Fibroblast of the aortic adventitia (primary cell): ENCODE measurements at regions not wholly inside any gene's neighbourhood (a gene's known extent, or its start where the extent isn't known, plus 50 kb on each side); places are given as distances from the start of the nearest gene placed in this dataset.

Experiments used
- DNase-seq: peaks from one replicate; pipeline ENCODE4 v3.0.0-alpha.2; 2010; ENCODE audit warnings: low read depth
- H3K4me3 ChIP-seq: 2 replicates; pipeline ENCODE4 v1.5.1; 2011; ENCODE audit warnings: low read depth, mild to moderate bottlenecking, control low read depth, low read length, moderate library complexity
- CTCF ChIP-seq: IDR thresholded peaks from 2 replicates; pipeline ENCODE4 v1.5.1; 2011; ENCODE audit warnings: mild to moderate bottlenecking, low read length, control low read depth, inconsistent platforms; ENCODE audit not compliant: insufficient read depth

DNA sequence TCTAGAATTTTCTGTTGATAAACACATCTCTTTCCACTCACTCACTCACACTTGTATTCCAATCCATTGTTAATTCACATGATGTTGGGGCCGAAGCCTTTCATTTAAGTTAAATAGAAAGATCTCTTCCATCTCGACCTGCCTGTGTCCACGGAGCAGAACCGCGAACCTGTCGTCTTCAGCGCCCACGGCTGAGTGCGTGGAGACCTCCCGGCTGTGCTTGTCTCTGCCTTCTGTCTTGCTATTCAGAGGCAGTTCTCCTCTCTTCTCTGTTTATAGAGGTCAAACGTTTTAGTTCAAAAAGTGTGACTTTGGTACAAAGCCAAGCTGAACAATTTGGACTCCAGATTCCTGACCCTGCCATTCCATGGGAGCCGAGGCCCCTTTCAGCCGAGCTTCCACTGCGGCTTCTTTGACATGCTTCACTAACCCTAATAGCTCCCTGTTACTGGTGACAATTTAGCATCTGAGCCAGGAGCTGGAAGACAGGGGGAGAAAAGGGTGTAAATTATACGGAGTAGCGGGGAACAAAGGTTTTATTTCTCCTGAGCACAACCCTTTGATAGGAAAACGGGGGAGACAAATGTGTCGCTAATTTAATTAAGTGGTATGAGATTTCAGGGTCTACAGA, 314.4 kb upstream of the IRX4 start:
- H3K4me3 ChIP-seq = no peak overlapping the region
- TF ChIP-seq CTCF = no peak
- DNase-seq = no peak

DNA sequence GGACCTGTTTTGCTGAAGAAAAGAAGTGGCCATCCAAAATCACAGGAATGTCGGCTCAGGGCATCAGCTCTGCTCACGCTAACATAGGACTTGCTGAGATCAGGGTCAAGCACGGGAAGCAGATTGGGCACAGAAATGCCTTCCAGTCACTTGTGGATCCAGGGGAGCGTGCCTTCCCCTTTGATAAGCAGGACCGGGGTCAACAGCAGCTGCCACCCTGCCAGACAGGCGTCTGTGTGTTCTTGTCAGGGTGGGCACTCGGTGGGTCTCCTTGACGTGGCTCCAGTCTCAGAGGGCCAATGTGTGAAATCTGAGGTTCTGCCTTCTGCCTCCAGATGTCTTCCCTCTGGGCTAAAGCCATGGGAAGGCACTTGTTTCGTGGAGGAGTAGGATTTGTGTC, 313.7 kb upstream of the IRX4 start:
- no peak for DNase-seq
- no peak for TF ChIP-seq CTCF
- H3K4me3 ChIP-seq = no peak overlapping the region

DNA sequence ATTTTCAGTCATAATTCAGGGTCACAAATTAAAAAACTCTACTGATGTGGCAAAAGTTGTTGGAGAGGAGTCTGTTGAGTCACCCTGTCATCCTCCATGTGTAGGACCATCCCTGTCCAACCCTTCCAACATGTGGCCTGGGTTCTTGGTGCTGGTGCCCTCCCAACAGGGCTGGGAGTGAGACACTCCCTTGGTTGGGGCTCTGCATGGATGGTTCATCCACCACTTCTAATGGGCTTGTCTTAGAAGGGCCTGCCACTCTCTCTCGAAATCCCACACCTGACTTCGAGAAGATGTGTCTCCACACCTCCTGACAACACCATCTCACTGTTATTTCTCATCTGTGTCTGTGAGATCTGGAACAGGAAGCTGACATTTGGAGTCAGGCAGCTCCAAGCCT, 312.2 kb upstream of the IRX4 start:
- DNase-seq = no peak
- no peak for TF ChIP-seq CTCF
- no peak overlapping the region for H3K4me3 ChIP-seq

DNA sequence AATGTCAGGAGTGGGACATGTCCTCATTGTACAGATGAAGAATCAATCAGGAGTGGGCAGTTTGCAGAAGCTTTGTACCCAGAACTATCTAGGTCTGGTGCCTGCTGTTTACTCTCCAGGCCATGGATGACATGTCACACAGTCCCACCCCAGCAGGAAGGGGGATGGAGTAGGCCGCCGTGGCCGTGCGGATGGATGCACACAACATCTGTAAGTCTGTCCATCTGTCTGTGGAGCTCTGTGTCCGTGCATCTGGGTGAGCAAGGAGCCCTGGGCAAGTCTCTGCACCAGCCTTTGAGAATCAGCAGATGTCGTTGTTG, 311.5 kb upstream of the IRX4 start:
- no peak overlapping the region for H3K4me3 ChIP-seq
- DNase-seq = no peak
- no peak for TF ChIP-seq CTCF

DNA sequence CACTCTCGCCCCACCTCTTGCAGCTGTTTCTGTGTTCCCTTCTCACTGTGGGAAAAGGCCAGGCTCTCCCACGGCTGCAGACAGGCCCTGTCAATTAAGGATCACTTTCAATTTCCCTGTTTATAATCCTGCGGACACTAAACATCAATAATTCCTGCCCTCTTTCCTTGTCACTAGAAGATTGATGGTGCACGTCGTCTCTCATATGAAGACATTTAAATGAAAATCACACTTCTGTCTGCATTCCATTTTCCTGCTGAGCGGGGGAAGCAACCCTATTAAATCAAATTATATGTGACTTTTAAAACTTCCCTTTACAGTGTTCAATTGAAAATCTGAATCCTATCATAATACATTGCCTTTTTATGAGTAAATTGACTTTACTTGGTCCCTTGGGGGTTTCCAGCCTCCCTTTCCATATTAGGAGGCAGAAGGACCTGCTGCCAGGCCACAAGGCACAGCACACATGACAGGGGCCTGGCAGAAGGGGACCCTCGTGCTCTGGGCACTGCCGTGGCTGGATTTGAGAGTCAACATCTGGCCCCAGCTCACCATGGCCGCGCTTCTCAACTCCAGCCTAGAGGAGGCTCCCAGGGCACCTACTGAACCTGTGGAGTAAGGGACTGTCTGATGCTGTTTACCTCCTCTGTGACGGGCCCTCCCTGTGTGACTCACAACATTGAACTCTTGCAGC, 311.0 kb upstream of the IRX4 start:
- DNase-seq = no peak
- H3K4me3 ChIP-seq = no peak overlapping the region
- no peak for TF ChIP-seq CTCF

DNA sequence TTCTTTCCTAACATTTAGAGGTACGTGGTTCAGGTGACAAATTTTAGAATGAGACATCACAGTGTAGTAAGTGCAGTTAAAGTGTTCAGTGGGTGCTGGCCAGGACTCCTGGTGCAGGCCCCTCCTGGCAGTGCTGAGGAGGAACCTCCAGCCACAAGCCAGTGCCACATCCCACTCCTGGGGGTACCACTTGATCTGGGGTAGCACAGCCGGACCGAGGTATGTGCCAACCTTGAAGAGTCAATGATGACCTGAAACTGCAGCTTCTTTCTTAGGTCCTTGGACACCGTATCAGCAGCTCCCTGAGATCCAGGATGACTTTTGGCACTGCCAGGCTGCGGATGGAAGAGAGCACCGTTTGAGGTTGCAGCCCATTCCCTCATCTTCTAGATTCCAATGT, 310.4 kb upstream of the IRX4 start:
- no peak overlapping the region for H3K4me3 ChIP-seq
- no peak for DNase-seq
- TF ChIP-seq CTCF = no peak

GRCh38 chr5:2192496-2192895, 309.8 kb upstream of the IRX4 start:
- no peak overlapping the region for H3K4me3 ChIP-seq
- DNase-seq = no peak
- TF ChIP-seq CTCF = no peak
